ENCODE measurements at regions not wholly inside any gene's neighbourhood (a gene's known extent, or its start where the extent isn't known, plus 50 kb on each side); places are given as distances from the start of the nearest gene placed in this dataset.

- DNase-seq (ENCODE audit: low read depth, low spot score) (no peak), ATAC-seq (no peak)
- Histone ChIP-seq H3K4me3 (replicated peaks in 1 of 2; ENCODE audit: low read depth in 1 of 2, low read length in 2 of 2) (no peak overlapping the region), H3K4me1 (ENCODE audit: control insufficient read depth in 1 of 2, insufficient read depth in 2 of 2, low read length in 2 of 2) (no peaks in the 10 kb centered on the region), H3K9ac (ENCODE audit: low read length) (no peak overlapping the region), H3K9me2 (ENCODE audit: insufficient read depth) (no peaks in the 10 kb centered on the region), H3K4me2 (ENCODE audit: low read length) (no peak overlapping the region), H3K36me3 (ENCODE audit: control insufficient read depth in 1 of 2, insufficient read depth in 2 of 2, low read length in 2 of 2) (no peaks in the 10 kb centered on the region), H2AFZ (ENCODE audit: low read depth, low read length, poor library complexity, severe bottlenecking) (no peak overlapping the region), H4K20me1 (ENCODE audit: insufficient read depth) (no peaks in the 10 kb centered on the region), H3K79me2 (ENCODE audit: insufficient read depth, low read length) (no peaks in the 10 kb centered on the region), H3K27me3 (ENCODE audit: insufficient read depth, low read length) (no peaks in the 10 kb centered on the region), H3K9me3 (ENCODE audit: control insufficient read depth in 1 of 2, insufficient read depth in 1 of 2, low read depth in 1 of 2, low read length in 2 of 2) (no peaks in the 10 kb centered on the region), H3K27ac (ENCODE audit: low read depth, low read length) (no peak overlapping the region)
- ChIA-PET CTCF (no interaction called here), RAD21 (ENCODE audit: low non-redundant PET in 1 of 2, low total read pairs in 2 of 2, uncharacterized antibody in 2 of 2, unreplicated experiment in 2 of 2) (no interaction called here), POLR2A (no interaction called here)
- intact Hi-C loops (cut with micrococcal nuclease), result no loop called here
- no peak for TF ChIP-seq ZNF274 (IDR thresholded peaks at IDR 0.05; ENCODE audit: low read depth, low read length)
- no peak for TF ChIP-seq EZH2 (IDR thresholded peaks at IDR 0.05)
- TF ChIP-seq CBX3 (IDR thresholded peaks at IDR 0.05; ENCODE audit: low read depth), result no peak
- no peak for TF ChIP-seq SRF (IDR thresholded peaks at IDR 0.05; ENCODE audit: low read depth)
- TF ChIP-seq SP1 (IDR thresholded peaks at IDR 0.05; ENCODE audit: low read depth), result no peak
- no peak for TF ChIP-seq TCF7L2 (IDR thresholded peaks at IDR 0.05; ENCODE audit: borderline replicate concordance, extremely low read depth, insufficient read depth, insufficient read length)
- no peak for TF ChIP-seq FOSL1 (IDR thresholded peaks at IDR 0.05; ENCODE audit: low read depth)
- no peak for TF ChIP-seq SIN3A (IDR thresholded peaks at IDR 0.05; ENCODE audit: low read depth)
- no peak for TF ChIP-seq CEBPB (IDR thresholded peaks at IDR 0.05; ENCODE audit: low read depth)
- no peak for TF ChIP-seq RAD21 (IDR thresholded peaks at IDR 0.05; ENCODE audit: low read depth)
- TF ChIP-seq, protein P1, sequence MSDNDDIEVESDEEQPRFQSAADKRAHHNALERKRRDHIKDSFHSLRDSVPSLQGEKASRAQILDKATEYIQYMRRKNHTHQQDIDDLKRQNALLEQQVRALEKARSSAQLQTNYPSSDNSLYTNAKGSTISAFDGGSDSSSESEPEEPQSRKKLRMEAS (IDR thresholded peaks at IDR 0.05), result no peak
- TF ChIP-seq ZFX (IDR thresholded peaks at IDR 0.05), result no peak
- no TSS peak for BruUV-seq (replicated peaks)
Measured at GRCh38 chr5:123771715-123772114, 259.7 kb downstream of the CSNK1G3 start.

DNA sequence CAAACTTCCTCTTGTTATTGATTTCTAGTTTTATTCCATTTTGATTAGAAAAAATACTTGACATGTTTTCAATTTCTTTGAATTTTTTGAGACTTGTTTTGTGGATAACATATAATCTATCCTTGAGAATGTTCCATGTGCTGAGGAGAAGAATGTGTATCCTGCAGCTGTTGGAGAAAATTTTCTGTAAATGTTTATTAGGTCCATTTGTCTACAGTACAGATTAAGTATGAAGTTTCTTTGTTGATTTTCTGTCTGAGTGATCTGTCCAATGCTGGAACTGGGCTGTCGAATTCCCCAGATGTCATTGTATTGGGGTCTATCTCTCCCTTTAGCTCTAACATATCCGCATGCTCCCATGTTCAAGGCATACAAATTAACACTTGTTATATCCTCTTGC, 251.2 kb downstream of the CSNK1G3 start:
- no peaks in the 10 kb centered on the region for H3K4me1 ChIP-seq (ENCODE audit: control insufficient read depth in 1 of 2, insufficient read depth in 2 of 2, low read length in 2 of 2)
- CTCF ChIA-PET, result no interaction called here
- H4K20me1 ChIP-seq (ENCODE audit: insufficient read depth), result no peaks in the 10 kb centered on the region
- no peak overlapping the region for H3K4me2 ChIP-seq (ENCODE audit: low read length)
- no peaks in the 10 kb centered on the region for H3K9me2 ChIP-seq (ENCODE audit: insufficient read depth)
- peaks cover 0 to 3% of the 10 kb centered on the region in 2 experiments; a peak in 1 of 4 replicates for H3K9me3 ChIP-seq (ENCODE audit: control insufficient read depth in 1 of 2, insufficient read depth in 1 of 2, low read depth in 1 of 2, low read length in 2 of 2)
- no peak overlapping the region for H3K9ac ChIP-seq (ENCODE audit: low read length)
- ATAC-seq (no peak), DNase-seq (ENCODE audit: low read depth, low spot score) (no peak)
- no peak overlapping the region for H3K27ac ChIP-seq (ENCODE audit: low read depth, low read length)
- no peaks in the 10 kb centered on the region for H3K36me3 ChIP-seq (ENCODE audit: control insufficient read depth in 1 of 2, insufficient read depth in 2 of 2, low read length in 2 of 2)
- H3K4me3 ChIP-seq (replicated peaks in 1 of 2; ENCODE audit: low read depth in 1 of 2, low read length in 2 of 2), result no peak overlapping the region
- intact Hi-C loops (cut with micrococcal nuclease), result no loop called here
- POLR2A ChIA-PET, result no interaction called here
- no peak for TF ChIP-seq SRF (IDR thresholded peaks at IDR 0.05; ENCODE audit: low read depth)
- no peak for TF ChIP-seq FOSL1 (IDR thresholded peaks at IDR 0.05; ENCODE audit: low read depth)
- no peak for TF ChIP-seq SIN3A (IDR thresholded peaks at IDR 0.05; ENCODE audit: low read depth)
- TF ChIP-seq, protein P1 (IDR thresholded peaks at IDR 0.05), result no peak
- no peak for TF ChIP-seq YY1 (IDR thresholded peaks at IDR 0.05; ENCODE audit: extremely low read depth, insufficient replicate concordance, low read depth, low read length)
- TF ChIP-seq ELF1 (IDR thresholded peaks at IDR 0.05; ENCODE audit: borderline replicate concordance, low read depth), result no peak
- no peak for TF ChIP-seq JUND (IDR thresholded peaks at IDR 0.05)
- TF ChIP-seq POLR2AphosphoS5 (IDR thresholded peaks at IDR 0.05; ENCODE audit: low read depth, low read length), result no peak
- no peak for TF ChIP-seq RAD21 (IDR thresholded peaks at IDR 0.05; ENCODE audit: low read depth)
- no peak for TF ChIP-seq ZBTB33 (IDR thresholded peaks at IDR 0.05; ENCODE audit: extremely low read depth, insufficient replicate concordance, low read length)
- H2AFZ ChIP-seq (ENCODE audit: low read depth, low read length, poor library complexity, severe bottlenecking), result no peak overlapping the region
- no TSS peak for BruUV-seq (replicated peaks)
- RAD21 ChIA-PET (ENCODE audit: low non-redundant PET in 1 of 2, low total read pairs in 2 of 2, uncharacterized antibody in 2 of 2, unreplicated experiment in 2 of 2), result no interaction called here
- H3K27me3 ChIP-seq (ENCODE audit: insufficient read depth, low read length), result no peaks in the 10 kb centered on the region
- no peaks in the 10 kb centered on the region for H3K79me2 ChIP-seq (ENCODE audit: insufficient read depth, low read length)

Measured in HCT116 (cell line).